Activated naive CD8-positive, alpha-beta T cell treated with anti-CD3 and anti-CD28 coated beads, Interleukin-2, amount 10 ng/mL, durations not matched to agents 7 days and 5 days (primary cell): ENCODE measurements at regions not wholly inside any gene's neighbourhood (a gene's known extent, or its start where the extent isn't known, plus 50 kb on each side); places are given as distances from the start of the nearest gene placed in this dataset.

Source experiments
- ATAC-seq: fragments of 150-1000 bp; cut with Tn5 transposase; one replicate; pipeline ENCODE4 v1.10.0; 2021; ENCODE audit warnings: low read depth, moderate library complexity
- POLR2A ChIA-PET: fragments of 350-600 bp; sonication (Branson Sonifier 250); formaldehyde crosslinking; loops from one replicate; lab custom pipeline; 2021; ENCODE audit warnings: antibody characterized with exemption; lab: Charles Lee
- DNase-seq: peaks from one replicate; pipeline ENCODE4 v3.0.0; 2021
- H3K27ac Mint-ChIP-seq: one replicate; pipeline ENCODE4 v1.8.0; 2022; ENCODE audit warnings: mild to moderate bottlenecking, mixed read lengths
- H3K27me3 Mint-ChIP-seq: one replicate; pipeline ENCODE4 v1.8.0; 2022; ENCODE audit warnings: mild to moderate bottlenecking, moderate library complexity, mixed read lengths
- H3K36me3 Mint-ChIP-seq: one replicate; pipeline ENCODE4 v1.8.0; 2021; ENCODE audit warnings: mild to moderate bottlenecking, mixed read lengths
- H3K4me1 Mint-ChIP-seq: one replicate; pipeline ENCODE4 v1.8.0; 2021; ENCODE audit warnings: mixed read lengths
- H3K4me3 Mint-ChIP-seq: one replicate; pipeline ENCODE4 v1.8.0; 2022; ENCODE audit warnings: mild to moderate bottlenecking, moderate library complexity, mixed read lengths
- H3K9me3 Mint-ChIP-seq: one replicate; pipeline ENCODE4 v1.8.0; 2021; ENCODE audit warnings: mixed read lengths

DNA sequence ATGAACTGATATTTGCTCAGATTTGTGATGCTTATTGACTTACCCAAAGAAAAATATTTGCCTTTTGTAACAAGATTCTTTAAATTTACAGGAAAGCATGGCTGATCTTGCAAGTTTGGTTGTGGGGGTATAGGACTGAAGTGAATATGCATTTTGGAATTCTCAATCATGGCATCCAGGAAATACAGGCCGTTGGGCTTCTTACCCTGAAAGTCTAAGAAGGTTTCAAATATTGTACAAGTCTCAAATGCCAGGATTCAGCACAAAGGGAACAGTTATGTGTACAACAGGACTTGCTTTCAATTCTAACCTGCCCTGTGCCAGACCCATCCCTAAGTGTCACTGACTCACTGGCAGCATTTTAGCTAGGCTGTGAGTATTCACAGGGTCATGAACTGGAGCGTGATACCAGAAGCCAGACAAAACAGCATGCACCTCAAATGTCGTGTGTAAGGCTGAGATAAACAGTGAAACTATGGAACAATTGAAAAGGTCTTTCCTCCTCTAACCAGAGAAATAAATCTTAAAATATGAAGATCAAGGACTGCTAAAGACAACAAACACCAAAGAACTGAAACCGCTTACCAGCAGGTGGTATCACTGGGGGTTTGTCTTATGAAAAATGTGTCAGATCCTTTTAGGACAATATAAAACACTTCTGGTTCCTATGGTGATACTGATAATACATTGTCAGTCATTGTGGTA, 168.6 kb upstream of the RGMB start:
- no peak overlapping the region for H3K27ac Mint-ChIP-seq
- H3K36me3 Mint-ChIP-seq: no peaks in the 10 kb centered on the region
- no peaks in the 10 kb centered on the region for H3K4me1 Mint-ChIP-seq
- H3K27me3 Mint-ChIP-seq: no peaks in the 10 kb centered on the region
- no peak overlapping the region for H3K4me3 Mint-ChIP-seq
- no peak for DNase-seq
- no peak for ATAC-seq
- POLR2A ChIA-PET: no interaction called here
- H3K9me3 Mint-ChIP-seq: peaks cover 4% of the 10 kb centered on the region

DNA sequence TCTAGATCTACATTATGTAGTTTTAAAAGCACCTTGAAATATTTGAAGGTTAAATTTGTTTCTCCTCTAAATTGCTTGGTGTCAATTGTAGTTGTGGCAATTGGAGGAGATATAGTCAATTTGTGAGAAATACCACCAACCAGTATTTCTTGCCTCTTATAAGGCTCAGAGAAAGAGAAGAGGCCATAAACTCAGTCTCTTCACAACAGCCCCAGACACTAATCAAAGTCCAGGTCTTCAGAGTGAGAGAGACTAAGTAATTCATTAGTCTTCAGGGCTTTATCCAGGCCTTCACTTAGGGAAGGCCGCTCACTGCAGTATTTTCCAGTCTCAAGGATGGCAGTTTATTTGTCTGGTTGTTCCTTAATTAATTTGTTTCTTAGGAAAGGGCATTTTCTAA, 168.0 kb upstream of the RGMB start:
- H3K9me3 Mint-ChIP-seq: peaks cover 2% of the 10 kb centered on the region
- POLR2A ChIA-PET: no interaction called here
- no peak overlapping the region for H3K4me3 Mint-ChIP-seq
- no peak overlapping the region for H3K27ac Mint-ChIP-seq
- no peaks in the 10 kb centered on the region for H3K27me3 Mint-ChIP-seq
- no peak for ATAC-seq
- H3K36me3 Mint-ChIP-seq: no peaks in the 10 kb centered on the region
- no peak for DNase-seq
- no peaks in the 10 kb centered on the region for H3K4me1 Mint-ChIP-seq

DNA sequence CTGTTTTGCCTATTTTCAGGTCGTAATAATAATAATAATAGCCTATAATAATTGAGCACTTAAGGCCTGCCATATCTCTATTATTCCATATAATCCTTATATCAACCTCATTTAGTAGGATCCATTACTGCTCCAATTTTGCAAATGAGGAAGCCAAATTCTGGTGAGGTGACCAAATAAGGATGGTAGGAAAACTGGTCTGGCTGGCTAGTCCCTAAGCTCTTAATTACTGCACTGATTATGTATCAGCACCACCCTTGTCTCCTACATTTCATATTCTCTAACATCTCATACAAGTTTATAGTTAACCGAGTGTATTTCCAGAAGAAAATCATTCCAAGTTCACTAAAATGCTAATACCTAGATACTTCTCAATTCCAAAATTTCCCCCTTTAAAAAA, 166.5 kb upstream of the RGMB start:
- no peak overlapping the region for H3K27ac Mint-ChIP-seq
- H3K4me1 Mint-ChIP-seq: no peaks in the 10 kb centered on the region
- no peak for DNase-seq
- H3K27me3 Mint-ChIP-seq: no peaks in the 10 kb centered on the region
- H3K36me3 Mint-ChIP-seq: no peaks in the 10 kb centered on the region
- no peak overlapping the region for H3K4me3 Mint-ChIP-seq
- POLR2A ChIA-PET: no interaction called here
- ATAC-seq: no peak
- no peaks in the 10 kb centered on the region for H3K9me3 Mint-ChIP-seq

DNA sequence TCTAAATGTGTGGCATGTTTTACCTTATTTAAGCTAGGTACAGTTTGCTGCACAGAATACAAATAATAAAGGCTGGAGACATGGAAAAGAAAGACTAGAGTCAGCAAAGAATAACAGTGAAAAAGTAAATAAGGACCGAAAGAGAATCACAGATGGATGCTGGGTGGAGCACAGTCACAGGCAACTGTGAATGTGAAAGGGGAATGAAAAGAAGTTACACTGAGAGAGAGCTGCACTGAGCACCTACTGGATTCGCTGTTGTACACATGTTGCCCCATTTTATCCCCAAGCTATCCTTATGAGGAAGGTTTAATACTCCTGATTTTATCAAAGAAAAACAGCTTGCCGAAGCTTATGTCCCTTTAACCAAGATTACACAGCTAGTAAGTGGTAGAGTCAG, 165.4 kb upstream of the RGMB start:
- H3K27ac Mint-ChIP-seq: no peak overlapping the region
- no peaks in the 10 kb centered on the region for H3K36me3 Mint-ChIP-seq
- H3K27me3 Mint-ChIP-seq: peaks cover 2% of the 10 kb centered on the region
- ATAC-seq (no peak), DNase-seq (no peak)
- H3K4me1 Mint-ChIP-seq: no peaks in the 10 kb centered on the region
- POLR2A ChIA-PET: no interaction called here
- no peaks in the 10 kb centered on the region for H3K9me3 Mint-ChIP-seq
- no peak overlapping the region for H3K4me3 Mint-ChIP-seq

DNA sequence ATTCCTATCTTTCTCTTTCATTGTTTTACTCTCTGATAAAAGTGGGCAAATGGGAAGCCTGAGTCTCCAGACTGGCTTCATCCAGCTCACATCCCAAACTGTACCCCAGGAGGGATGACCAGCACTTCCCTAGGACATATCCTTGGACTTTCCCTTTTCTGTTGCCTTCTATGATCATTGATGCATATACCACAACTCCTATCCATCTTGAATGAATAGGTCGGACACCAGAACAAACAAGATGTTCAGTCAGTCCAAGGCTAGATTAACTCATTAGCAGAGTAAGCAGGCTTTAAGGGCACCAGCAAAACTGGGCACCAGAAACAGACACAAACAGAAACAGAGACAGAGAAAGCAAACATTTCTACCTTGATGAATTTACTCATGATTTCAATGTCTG, 159.1 kb upstream of the RGMB start:
- H3K4me3 Mint-ChIP-seq: no peak overlapping the region
- POLR2A ChIA-PET: no interaction called here
- DNase-seq (no peak), ATAC-seq (no peak)
- H3K9me3 Mint-ChIP-seq: no peaks in the 10 kb centered on the region
- no peaks in the 10 kb centered on the region for H3K36me3 Mint-ChIP-seq
- no peak overlapping the region for H3K27ac Mint-ChIP-seq
- H3K27me3 Mint-ChIP-seq: peaks cover 2% of the 10 kb centered on the region
- H3K4me1 Mint-ChIP-seq: no peaks in the 10 kb centered on the region

DNA sequence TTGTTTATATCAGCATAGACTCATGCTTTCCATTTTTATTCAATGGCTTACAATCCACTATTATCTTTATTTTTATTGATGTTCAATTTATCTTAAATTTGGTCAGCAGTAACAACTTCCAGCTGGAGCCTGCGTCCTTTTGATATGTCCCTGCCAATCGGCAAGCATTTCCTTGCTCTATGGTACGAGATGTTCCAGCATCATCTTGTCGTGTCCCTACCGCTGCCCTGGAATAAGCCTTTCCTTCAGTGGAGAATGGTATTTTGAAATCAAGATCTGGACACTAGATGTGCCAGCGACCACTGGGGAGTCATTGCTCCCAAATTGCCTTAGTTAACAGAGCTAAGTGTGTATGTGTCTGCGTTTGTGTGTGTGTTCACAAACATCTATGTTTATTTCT, 151.6 kb upstream of the RGMB start:
- POLR2A ChIA-PET: no interaction called here
- Mint-ChIP-seq H3K27me3 (no peaks in the 10 kb centered on the region), H3K36me3 (no peaks in the 10 kb centered on the region), H3K27ac (no peak overlapping the region), H3K4me3 (no peak overlapping the region), H3K9me3 (no peaks in the 10 kb centered on the region), H3K4me1 (no peaks in the 10 kb centered on the region)
- no peak for ATAC-seq
- no peak for DNase-seq

DNA sequence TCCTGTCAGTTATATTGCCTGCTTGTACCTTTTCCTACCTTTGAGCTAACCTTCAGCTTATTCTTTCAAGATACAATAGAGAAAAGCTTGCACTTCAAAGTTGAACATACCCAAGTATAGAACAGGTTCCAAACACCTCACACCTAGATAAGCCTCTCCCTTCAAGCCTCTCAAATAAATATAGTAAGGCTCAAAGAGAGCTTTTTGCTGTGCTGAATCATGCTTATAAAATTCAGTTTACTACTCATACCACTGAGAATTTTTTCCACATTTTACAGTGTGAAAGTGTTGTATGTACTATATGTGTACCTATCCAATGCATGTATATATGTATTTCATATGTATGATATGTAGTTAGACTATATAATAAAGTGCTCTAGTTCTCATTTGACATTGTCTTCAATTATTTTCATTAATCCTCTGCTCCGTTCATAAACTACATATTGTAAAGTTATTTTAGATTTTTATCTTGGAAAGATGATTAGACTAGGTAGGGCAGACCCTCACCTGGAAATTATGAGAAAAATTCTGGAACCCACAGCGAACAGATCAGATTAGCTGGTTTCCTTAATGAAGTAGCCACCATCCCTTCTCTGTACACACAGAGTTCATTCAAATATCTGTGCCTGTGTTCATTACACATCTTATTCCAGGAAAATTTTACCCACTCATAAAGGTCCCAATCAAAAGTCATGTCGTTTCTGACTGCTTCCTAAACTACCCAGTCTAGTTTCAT, 149.2 kb upstream of the RGMB start:
- no peak for ATAC-seq
- H3K27me3 Mint-ChIP-seq: no peaks in the 10 kb centered on the region
- no peaks in the 10 kb centered on the region for H3K36me3 Mint-ChIP-seq
- H3K27ac Mint-ChIP-seq: no peak overlapping the region
- POLR2A ChIA-PET: no interaction called here
- no peak for DNase-seq
- no peaks in the 10 kb centered on the region for H3K9me3 Mint-ChIP-seq
- no peak overlapping the region for H3K4me3 Mint-ChIP-seq
- H3K4me1 Mint-ChIP-seq: no peaks in the 10 kb centered on the region

DNA sequence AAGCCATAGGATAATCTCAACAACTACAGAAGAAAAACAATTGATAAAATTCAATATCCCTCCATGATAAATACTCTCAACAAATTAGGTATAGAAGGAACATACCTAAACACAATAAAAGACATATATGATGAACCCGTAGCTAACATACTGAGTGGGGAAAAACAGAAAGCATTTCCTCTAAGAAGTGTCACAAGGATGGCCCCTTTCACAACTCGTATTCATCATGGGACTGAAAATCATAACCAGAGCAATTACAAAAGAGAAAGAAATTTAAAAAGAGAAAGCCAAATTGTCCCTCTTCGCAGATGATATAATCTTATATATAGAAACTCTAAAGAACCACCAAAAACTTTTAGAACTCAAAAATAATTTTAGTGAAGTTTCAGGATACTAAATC, 146.3 kb upstream of the RGMB start:
- H3K9me3 Mint-ChIP-seq: no peaks in the 10 kb centered on the region
- H3K36me3 Mint-ChIP-seq: no peaks in the 10 kb centered on the region
- DNase-seq: no peak
- no peaks in the 10 kb centered on the region for H3K27me3 Mint-ChIP-seq
- H3K4me1 Mint-ChIP-seq: no peaks in the 10 kb centered on the region
- ATAC-seq: no peak
- POLR2A ChIA-PET: no interaction called here
- H3K4me3 Mint-ChIP-seq: no peak overlapping the region
- H3K27ac Mint-ChIP-seq: no peak overlapping the region

DNA sequence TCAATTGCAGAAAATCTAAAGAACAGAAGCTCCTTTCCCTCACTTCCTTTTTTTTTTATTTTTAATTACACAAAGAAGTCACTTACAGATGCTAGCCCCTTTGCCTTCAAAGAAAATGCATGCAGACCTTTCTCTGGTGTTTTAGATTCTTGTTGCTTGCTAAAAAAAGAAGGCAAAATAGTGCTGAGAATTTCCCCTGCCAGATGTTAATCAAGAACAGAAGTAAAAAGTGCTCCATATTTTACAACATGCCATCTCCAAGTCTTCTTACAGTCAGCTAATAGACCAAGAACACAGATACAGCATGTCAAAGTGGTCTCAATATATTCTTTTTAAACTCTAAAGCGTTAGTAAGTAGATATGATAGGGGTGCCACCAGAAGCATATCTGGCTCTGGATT, 142.8 kb upstream of the RGMB start:
- H3K27me3 Mint-ChIP-seq: peaks cover 4% of the 10 kb centered on the region
- DNase-seq (no peak), ATAC-seq (no peak)
- no peak overlapping the region for H3K4me3 Mint-ChIP-seq
- peaks cover 2% of the 10 kb centered on the region for H3K4me1 Mint-ChIP-seq
- POLR2A ChIA-PET: no interaction called here
- no peak overlapping the region for H3K27ac Mint-ChIP-seq
- H3K9me3 Mint-ChIP-seq: no peaks in the 10 kb centered on the region
- H3K36me3 Mint-ChIP-seq: no peaks in the 10 kb centered on the region

DNA sequence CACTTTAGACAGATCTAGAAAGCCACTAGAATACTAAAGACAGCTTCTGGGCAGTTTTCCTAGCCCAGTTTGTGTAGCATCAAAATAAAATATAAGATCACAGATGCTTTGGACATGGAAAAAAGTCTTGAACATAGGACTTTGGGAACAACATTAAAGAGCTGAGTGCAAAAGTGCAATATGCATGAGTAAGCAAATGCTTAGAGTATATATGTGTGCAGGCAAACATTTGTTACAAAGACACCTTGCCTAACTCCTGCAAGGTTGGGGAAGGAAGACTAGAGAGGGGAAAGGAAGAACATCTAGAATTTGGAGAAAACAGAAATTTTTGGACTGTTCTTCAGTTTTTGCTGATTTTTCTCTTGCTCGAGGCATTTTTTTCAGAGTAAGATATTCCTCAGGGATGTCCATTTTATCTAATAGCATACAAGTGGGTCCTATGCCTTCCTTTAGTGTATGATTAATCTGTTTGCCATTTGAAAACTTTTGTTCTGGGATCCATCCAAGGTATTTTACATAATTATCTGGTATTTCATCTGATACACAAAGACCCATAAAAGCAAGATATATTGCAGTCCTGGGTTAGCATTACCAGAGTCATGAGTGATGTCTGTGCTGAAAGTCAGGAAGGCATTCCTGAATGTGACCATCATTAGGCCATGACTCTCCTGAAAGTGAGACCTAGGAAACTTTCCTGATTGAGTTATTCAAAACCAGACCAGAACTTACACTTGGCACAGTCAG, 142.0 kb upstream of the RGMB start:
- Mint-ChIP-seq H3K27ac (no peak overlapping the region), H3K36me3 (no peaks in the 10 kb centered on the region), H3K27me3 (peaks cover 4% of the 10 kb centered on the region), H3K4me1 (peaks cover 2% of the 10 kb centered on the region), H3K4me3 (no peak overlapping the region), H3K9me3 (no peaks in the 10 kb centered on the region)
- ATAC-seq (no peak), DNase-seq (no peak)
- POLR2A ChIA-PET: no interaction called here

DNA sequence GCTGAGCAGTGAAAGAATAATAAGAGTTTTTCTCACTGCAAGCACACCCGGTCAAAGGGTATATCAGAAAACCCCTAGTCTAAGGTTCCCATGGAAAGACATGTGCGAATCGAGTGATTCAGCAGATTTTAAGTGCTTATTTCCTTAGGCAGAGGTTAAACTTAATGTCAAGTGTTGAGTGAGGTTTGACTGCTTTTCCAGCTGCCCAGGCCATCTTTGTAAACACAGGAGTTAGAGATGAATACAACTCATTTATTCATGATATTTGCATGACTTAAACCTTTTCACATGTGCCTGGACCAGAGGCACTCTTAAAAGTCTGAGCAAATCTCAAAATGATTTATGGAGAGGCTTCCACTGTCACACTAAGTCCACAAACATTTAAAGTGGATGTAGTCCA, 137.8 kb upstream of the RGMB start:
- H3K9me3 Mint-ChIP-seq: no peaks in the 10 kb centered on the region
- H3K4me3 Mint-ChIP-seq: no peak overlapping the region
- DNase-seq: no peak
- POLR2A ChIA-PET: no interaction called here
- peaks cover 2% of the 10 kb centered on the region for H3K4me1 Mint-ChIP-seq
- no peak overlapping the region for H3K27ac Mint-ChIP-seq
- H3K27me3 Mint-ChIP-seq: peaks cover 4% of the 10 kb centered on the region
- ATAC-seq: no peak
- no peaks in the 10 kb centered on the region for H3K36me3 Mint-ChIP-seq

DNA sequence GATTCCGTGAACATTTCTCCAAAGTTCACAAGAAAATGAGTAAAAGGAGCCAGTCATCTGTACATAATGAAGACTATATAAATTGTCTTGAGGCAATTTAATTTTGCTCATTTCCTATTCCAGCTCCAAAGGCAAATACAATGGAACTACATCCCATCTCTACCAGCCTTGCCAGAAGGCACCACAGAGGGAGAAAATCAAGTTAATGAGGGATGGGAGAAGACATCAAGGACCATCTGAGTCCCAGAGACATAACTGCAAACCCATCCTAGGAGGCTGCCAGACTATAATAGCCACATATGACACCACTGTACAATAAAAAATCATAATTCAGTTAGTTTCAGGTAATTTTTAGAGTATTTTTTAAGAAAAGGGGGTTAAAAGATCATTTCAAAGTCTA, 136.3 kb upstream of the RGMB start:
- Mint-ChIP-seq H3K27me3 (peaks cover 4% of the 10 kb centered on the region), H3K9me3 (no peaks in the 10 kb centered on the region), H3K4me3 (no peak overlapping the region), H3K27ac (no peak overlapping the region), H3K4me1 (peaks cover 2% of the 10 kb centered on the region), H3K36me3 (no peaks in the 10 kb centered on the region)
- POLR2A ChIA-PET: no interaction called here
- DNase-seq: no peak
- no peak for ATAC-seq

DNA sequence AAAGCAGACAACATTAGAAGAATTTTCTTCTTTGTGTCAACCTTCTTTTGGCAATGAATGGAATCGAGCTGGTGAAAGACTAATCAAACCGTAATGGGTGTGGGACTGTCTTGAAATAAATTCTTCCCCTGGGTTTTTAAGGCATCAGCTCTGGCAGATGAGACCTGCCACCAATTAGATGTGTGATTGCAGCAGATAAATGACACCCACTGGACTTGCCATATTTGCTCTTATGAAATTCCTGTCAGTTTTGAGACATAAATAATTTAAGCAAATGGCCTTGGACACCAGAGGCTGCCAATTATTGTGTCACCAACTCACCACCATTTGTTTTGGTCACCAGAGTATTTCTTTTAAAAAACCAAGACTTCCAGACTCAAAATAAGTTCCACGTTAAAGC, 135.9 kb upstream of the RGMB start:
- Mint-ChIP-seq H3K4me1 (peaks cover 2% of the 10 kb centered on the region), H3K27ac (no peak overlapping the region), H3K4me3 (no peak overlapping the region), H3K36me3 (no peaks in the 10 kb centered on the region), H3K27me3 (peaks cover 4% of the 10 kb centered on the region), H3K9me3 (no peaks in the 10 kb centered on the region)
- DNase-seq (no peak), ATAC-seq (no peak)
- POLR2A ChIA-PET: no interaction called here

DNA sequence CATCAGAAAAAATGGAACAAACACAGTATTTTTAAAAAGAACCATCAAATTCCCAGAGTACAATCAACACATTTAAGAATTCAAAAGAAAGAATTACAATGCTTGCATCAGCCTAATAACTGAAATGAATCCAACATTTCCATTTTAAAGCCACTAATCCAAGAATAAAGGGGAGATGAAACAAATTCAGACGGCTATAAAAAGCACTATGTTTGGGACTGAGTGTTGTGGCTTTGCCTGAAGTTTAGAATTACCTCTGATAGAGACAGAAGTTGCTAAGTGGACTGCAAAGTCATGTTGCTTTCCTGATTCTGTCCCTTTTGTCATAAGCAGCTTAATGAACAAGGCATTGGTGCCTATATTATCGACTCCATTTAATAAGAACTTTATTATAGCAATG, 135.4 kb upstream of the RGMB start:
- ATAC-seq: no peak
- H3K9me3 Mint-ChIP-seq: no peaks in the 10 kb centered on the region
- H3K27me3 Mint-ChIP-seq: peaks cover 4% of the 10 kb centered on the region
- POLR2A ChIA-PET: no interaction called here
- DNase-seq: no peak
- no peaks in the 10 kb centered on the region for H3K36me3 Mint-ChIP-seq
- no peak overlapping the region for H3K4me3 Mint-ChIP-seq
- no peak overlapping the region for H3K27ac Mint-ChIP-seq
- peaks cover 2% of the 10 kb centered on the region for H3K4me1 Mint-ChIP-seq
